ENCODE measurements at regions not wholly inside any gene's neighbourhood (a gene's known extent, or its start where the extent isn't known, plus 50 kb on each side); places are given as distances from the start of the nearest gene placed in this dataset.
"Not testable (repeated sequence)": the region's sequence is repeated elsewhere in the genome, so short reads cannot be mapped to it uniquely, and the experiment has no call there.

- H3K36me3 ChIP-seq (ENCODE audit: insufficient read depth, low read length): no peaks in the 10 kb centered on the region
- H3K79me2 ChIP-seq (ENCODE audit: insufficient read depth, low read depth, low read length): no peaks in the 10 kb centered on the region
- H4K20me1 ChIP-seq (ENCODE audit: insufficient read depth, low read length): no peaks in the 10 kb centered on the region
- no peak for DNase-seq (ENCODE audit: low spot score)
- H3K4me1 ChIP-seq (ENCODE audit: insufficient read depth, low read length, poor library complexity, severe bottlenecking): no peaks in the 10 kb centered on the region
- H3K9me3 ChIP-seq (ENCODE audit: low read length): peaks cover 5% of the 10 kb centered on the region; the same call in 1 of the 2 replicates
- H3K9me2 ChIP-seq (ENCODE audit: insufficient read depth, low read length): no peaks in the 10 kb centered on the region
- TF ChIP-seq CTCF (conservative IDR thresholded peaks at IDR 0.05; ENCODE audit: low read length) (no peak), EZH2phosphoT487 (IDR thresholded peaks at IDR 0.05; ENCODE audit: borderline replicate concordance, low read depth, low read length) (no peak)
- BruUV-seq (replicated peaks): no TSS peak
- H3K27ac ChIP-seq (ENCODE audit: low read depth, low read length, poor library complexity, severe bottlenecking): no peak overlapping the region
- no peak overlapping the region for H3K4me2 ChIP-seq (ENCODE audit: low read length)
- ChIA-PET CTCF (ENCODE audit: unreplicated experiment) (no interaction called here), POLR2A (no interaction called here)
- no peak overlapping the region for H2AFZ ChIP-seq (ENCODE audit: low read length)
- intact Hi-C loops (cut with micrococcal nuclease; ENCODE audit: unreplicated experiment): no loop called here
- no peak overlapping the region for H3K4me3 ChIP-seq (ENCODE audit: low read depth, low read length, poor library complexity, severe bottlenecking)
These were observed 1917.5 kb downstream of the LRRC4C start for GRCh38 chr11:39541945-39542351.

GRCh38 chr11:39536323-39536722, 1923.1 kb downstream of the LRRC4C start:
- H3K36me3 ChIP-seq (ENCODE audit: insufficient read depth, low read length); H3K4me3 ChIP-seq (ENCODE audit: low read depth, low read length, poor library complexity, severe bottlenecking); H2AFZ ChIP-seq (ENCODE audit: low read length); POLR2A ChIA-PET; CTCF ChIA-PET (ENCODE audit: unreplicated experiment); H3K27ac ChIP-seq (ENCODE audit: low read depth, low read length, poor library complexity, severe bottlenecking); H3K4me2 ChIP-seq (ENCODE audit: low read length); DNase-seq (ENCODE audit: low spot score); H3K9me3 ChIP-seq (ENCODE audit: low read length); H3K9me2 ChIP-seq (ENCODE audit: insufficient read depth, low read length); BruUV-seq (replicated peaks); H3K4me1 ChIP-seq (ENCODE audit: insufficient read depth, low read length, poor library complexity, severe bottlenecking); intact Hi-C loops (cut with micrococcal nuclease; ENCODE audit: unreplicated experiment); H4K20me1 ChIP-seq (ENCODE audit: insufficient read depth, low read length); H3K79me2 ChIP-seq (ENCODE audit: insufficient read depth, low read depth, low read length): not testable (repeated sequence)
